ENCODE measurements at regions not wholly inside any gene's neighbourhood (a gene's known extent, or its start where the extent isn't known, plus 50 kb on each side); places are given as distances from the start of the nearest gene placed in this dataset.

DNA sequence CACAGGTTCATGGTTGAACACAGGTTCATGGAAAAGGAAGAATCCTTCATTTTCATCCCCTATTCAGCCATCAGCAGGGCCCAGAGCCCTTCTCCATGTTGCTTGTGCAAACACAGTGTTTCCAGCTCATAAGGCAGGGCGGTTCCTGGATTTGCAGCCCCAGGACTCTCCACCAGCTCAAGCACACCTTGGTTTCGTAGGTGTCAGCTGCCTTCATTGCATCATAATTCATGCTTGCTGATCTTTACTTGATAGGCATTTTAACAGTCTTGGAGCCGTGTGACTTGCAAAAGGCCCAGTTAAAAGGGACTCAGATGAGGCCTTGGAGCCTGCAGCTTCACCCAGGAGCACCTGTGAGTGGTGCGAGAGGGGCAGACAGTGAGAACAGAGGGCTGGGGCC, 318.1 kb upstream of the B3GAT1 start:
- TF ChIP-seq, protein P1, sequence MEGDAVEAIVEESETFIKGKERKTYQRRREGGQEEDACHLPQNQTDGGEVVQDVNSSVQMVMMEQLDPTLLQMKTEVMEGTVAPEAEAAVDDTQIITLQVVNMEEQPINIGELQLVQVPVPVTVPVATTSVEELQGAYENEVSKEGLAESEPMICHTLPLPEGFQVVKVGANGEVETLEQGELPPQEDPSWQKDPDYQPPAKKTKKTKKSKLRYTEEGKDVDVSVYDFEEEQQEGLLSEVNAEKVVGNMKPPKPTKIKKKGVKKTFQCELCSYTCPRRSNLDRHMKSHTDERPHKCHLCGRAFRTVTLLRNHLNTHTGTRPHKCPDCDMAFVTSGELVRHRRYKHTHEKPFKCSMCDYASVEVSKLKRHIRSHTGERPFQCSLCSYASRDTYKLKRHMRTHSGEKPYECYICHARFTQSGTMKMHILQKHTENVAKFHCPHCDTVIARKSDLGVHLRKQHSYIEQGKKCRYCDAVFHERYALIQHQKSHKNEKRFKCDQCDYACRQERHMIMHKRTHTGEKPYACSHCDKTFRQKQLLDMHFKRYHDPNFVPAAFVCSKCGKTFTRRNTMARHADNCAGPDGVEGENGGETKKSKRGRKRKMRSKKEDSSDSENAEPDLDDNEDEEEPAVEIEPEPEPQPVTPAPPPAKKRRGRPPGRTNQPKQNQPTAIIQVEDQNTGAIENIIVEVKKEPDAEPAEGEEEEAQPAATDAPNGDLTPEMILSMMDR (IDR thresholded peaks at IDR 0.05) = no peak
- TF ChIP-seq POLR2A (IDR thresholded peaks at IDR 0.05) = no peak

Measured in thyroid gland (tissue), 4 donors.